Uterus (tissue), 3 donors: ENCODE measurements at regions not wholly inside any gene's neighbourhood (a gene's known extent, or its start where the extent isn't known, plus 50 kb on each side); places are given as distances from the start of the nearest gene placed in this dataset.

ENCODE experiments used
- DNase-seq, 2 donors: peaks; one replicate each; pipeline ENCODE4 v3.0.0-alpha.2; 2019 to 2020
- H3K27ac ChIP-seq, 2 donors: fragments of 200-600 bp; sonication (generic); 1 replicate in 1 of 2; 2 replicates in 1 of 2; pipeline ENCODE4 v1.5.1; 2016 to 2018
- H3K27me3 ChIP-seq, 2 donors: fragments of 200-600 bp; sonication (generic); one replicate each; pipeline ENCODE4 v1.5.1; 2018 to 2019; ENCODE audit warnings: control low read depth in 1 of 2
- H3K36me3 ChIP-seq, 2 donors: fragments of 200-600 bp; sonication (generic); one replicate each; pipeline ENCODE4 v1.5.1; 2019; ENCODE audit warnings: control low read depth in 1 of 2
- H3K4me1 ChIP-seq, 2 donors: fragments of 200-600 bp; sonication (generic); one replicate each; pipeline ENCODE4 v1.5.1; 2018 to 2019; ENCODE audit warnings: control low read depth in 1 of 2
- H3K4me3 ChIP-seq, 2 donors: fragments of 200-600 bp; sonication (generic); 1 replicate in 1 of 2; 2 replicates in 1 of 2; pipeline ENCODE4 v1.5.1; 2018 to 2019; ENCODE audit warnings: mild to moderate bottlenecking in 1 of 2
- H3K9me3 ChIP-seq, 2 donors: fragments of 200-600 bp; sonication (generic); one replicate each; pipeline ENCODE4 v1.5.1; 2019; ENCODE audit warnings: control low read depth in 1 of 2
- CTCF ChIP-seq, 4 experiments: fragments of 200-600 bp in 2 of 4; fragments of 450-650 bp in 2 of 4; sonication (generic) in 2 of 4; IDR thresholded peaks; one replicate each; pipeline ENCODE4 v1.5.1; 2016 to 2019; ENCODE audit warnings: antibody characterized with exemption in 4 of 4, mild to moderate bottlenecking in 2 of 4, moderate library complexity in 1 of 4
- POLR2A ChIP-seq, 2 donors: fragments of 450-650 bp; IDR thresholded peaks; one replicate each; pipeline ENCODE4 v1.6.1; 2016; ENCODE audit warnings: antibody characterized with exemption in 2 of 2, mild to moderate bottlenecking in 1 of 2, moderate library complexity in 1 of 2
- intact Hi-C: fragments of 100-400 bp; cut with DNase I; formaldehyde crosslinking; loops from one replicate; pipeline ENCODE4 v1.15.1; 2023; ENCODE audit warnings: low total_unique reads
- donor health status: DM: yes; HTN: yes; CAD: no.

- H3K27ac ChIP-seq: no peak overlapping the region
- no peak for DNase-seq
- intact Hi-C loops: no loop called here
- no peaks in the 10 kb centered on the region for H3K4me1 ChIP-seq
- no peak overlapping the region for H3K4me3 ChIP-seq
- TF ChIP-seq POLR2A (IDR thresholded peaks at IDR 0.05): no peak
- TF ChIP-seq CTCF (IDR thresholded peaks at IDR 0.05): no peak
- no peaks in the 10 kb centered on the region for H3K9me3 ChIP-seq
- no peaks in the 10 kb centered on the region for H3K27me3 ChIP-seq
- H3K36me3 ChIP-seq: no peaks in the 10 kb centered on the region
Observed at GRCh38 chr7:9836671-9837070, 1137.0 kb upstream of the PHF14 start.

GRCh38 chr7:9842301-9842700 lies 1131.4 kb upstream of the PHF14 start:
- no peak for TF ChIP-seq CTCF (IDR thresholded peaks at IDR 0.05)
- no peak for TF ChIP-seq POLR2A (IDR thresholded peaks at IDR 0.05)
- Histone ChIP-seq H3K9me3 (no peaks in the 10 kb centered on the region), H3K4me1 (no peaks in the 10 kb centered on the region), H3K4me3 (no peak overlapping the region), H3K36me3 (no peaks in the 10 kb centered on the region), H3K27me3 (no peaks in the 10 kb centered on the region), H3K27ac (no peak overlapping the region)
- intact Hi-C loops: no loop called here
- DNase-seq: no peak

- no peak for TF ChIP-seq POLR2A (IDR thresholded peaks at IDR 0.05)
- no peak for TF ChIP-seq CTCF (IDR thresholded peaks at IDR 0.05)
- no peak overlapping the region for H3K4me3 ChIP-seq
Observed at GRCh38 chr7:9846902-9847301, 1126.8 kb upstream of the PHF14 start.

GRCh38 chr7:9854605-9855004 lies 1119.1 kb upstream of the PHF14 start:
- TF ChIP-seq CTCF (IDR thresholded peaks at IDR 0.05) (no peak), POLR2A (IDR thresholded peaks at IDR 0.05) (no peak)
- no peak for DNase-seq
- Histone ChIP-seq H3K27me3 (no peaks in the 10 kb centered on the region), H3K4me1 (no peaks in the 10 kb centered on the region), H3K36me3 (no peaks in the 10 kb centered on the region), H3K27ac (no peak overlapping the region), H3K4me3 (no peak overlapping the region), H3K9me3 (no peaks in the 10 kb centered on the region)
- intact Hi-C loops: no loop called here

More at GRCh38 chr7:9846902-9847301, 1126.8 kb upstream of the PHF14 start:
- intact Hi-C loops: no loop called here
- H3K27me3 ChIP-seq: no peaks in the 10 kb centered on the region
- no peak for DNase-seq
- H3K27ac ChIP-seq: no peak overlapping the region
- H3K9me3 ChIP-seq: no peaks in the 10 kb centered on the region
- no peaks in the 10 kb centered on the region for H3K4me1 ChIP-seq
- H3K36me3 ChIP-seq: no peaks in the 10 kb centered on the region

- Histone ChIP-seq H3K9me3 (no peaks in the 10 kb centered on the region), H3K4me1 (no peaks in the 10 kb centered on the region), H3K36me3 (no peaks in the 10 kb centered on the region), H3K4me3 (no peak overlapping the region), H3K27ac (no peak overlapping the region), H3K27me3 (no peaks in the 10 kb centered on the region)
- TF ChIP-seq POLR2A (IDR thresholded peaks at IDR 0.05) (no peak), CTCF (IDR thresholded peaks at IDR 0.05) (no peak)
- DNase-seq: no peak
- intact Hi-C loops: no loop called here
Observed at GRCh38 chr7:9856668-9857067, 1117.0 kb upstream of the PHF14 start.
